SU-DHL-6 (cell line): ENCODE measurements at regions not wholly inside any gene's neighbourhood (a gene's known extent, or its start where the extent isn't known, plus 50 kb on each side); places are given as distances from the start of the nearest gene placed in this dataset.

ENCODE experiments used
- EZH2phosphoT487 ChIP-seq: fragments of 200-600 bp; sonication (generic), shearing (Covaris generic); conservative IDR thresholded peaks from 2 replicates; pipeline ENCODE4 v1.6.1; 2018; ENCODE audit warnings: mild to moderate bottlenecking, antibody characterized with exemption, low read length, moderate library complexity, mixed read lengths
- TF ChIP-seq, protein P1 (sequence below): fragments of 200-600 bp; sonication (generic); IDR thresholded peaks from one replicate; pipeline ENCODE4 v1.5.1; 2017; ENCODE audit warnings: antibody characterized with exemption, mild to moderate bottlenecking, low read length, moderate library complexity; ENCODE audit not compliant: insufficient read depth, poor library complexity, severe bottlenecking

DNA sequence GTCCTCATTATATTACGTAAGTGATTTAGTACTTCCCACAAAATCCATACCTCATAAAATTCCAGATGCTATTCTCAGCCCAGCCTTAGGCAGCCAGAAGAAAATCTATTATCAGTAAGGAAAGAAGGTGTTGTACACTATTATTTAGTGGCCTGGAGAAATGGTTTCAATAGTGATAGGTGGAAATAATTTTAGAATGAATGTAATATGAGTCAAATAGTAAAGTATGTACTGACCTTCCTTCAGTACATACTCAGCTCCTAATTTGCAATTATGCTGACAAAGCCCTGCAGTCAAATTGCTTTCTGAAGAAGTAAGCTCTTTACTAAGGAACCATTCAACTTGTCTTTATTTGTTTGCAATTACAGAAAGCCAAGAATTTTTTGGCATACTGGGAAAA lies 409.2 kb downstream of the HTR1A start:
- TF ChIP-seq, protein P1, sequence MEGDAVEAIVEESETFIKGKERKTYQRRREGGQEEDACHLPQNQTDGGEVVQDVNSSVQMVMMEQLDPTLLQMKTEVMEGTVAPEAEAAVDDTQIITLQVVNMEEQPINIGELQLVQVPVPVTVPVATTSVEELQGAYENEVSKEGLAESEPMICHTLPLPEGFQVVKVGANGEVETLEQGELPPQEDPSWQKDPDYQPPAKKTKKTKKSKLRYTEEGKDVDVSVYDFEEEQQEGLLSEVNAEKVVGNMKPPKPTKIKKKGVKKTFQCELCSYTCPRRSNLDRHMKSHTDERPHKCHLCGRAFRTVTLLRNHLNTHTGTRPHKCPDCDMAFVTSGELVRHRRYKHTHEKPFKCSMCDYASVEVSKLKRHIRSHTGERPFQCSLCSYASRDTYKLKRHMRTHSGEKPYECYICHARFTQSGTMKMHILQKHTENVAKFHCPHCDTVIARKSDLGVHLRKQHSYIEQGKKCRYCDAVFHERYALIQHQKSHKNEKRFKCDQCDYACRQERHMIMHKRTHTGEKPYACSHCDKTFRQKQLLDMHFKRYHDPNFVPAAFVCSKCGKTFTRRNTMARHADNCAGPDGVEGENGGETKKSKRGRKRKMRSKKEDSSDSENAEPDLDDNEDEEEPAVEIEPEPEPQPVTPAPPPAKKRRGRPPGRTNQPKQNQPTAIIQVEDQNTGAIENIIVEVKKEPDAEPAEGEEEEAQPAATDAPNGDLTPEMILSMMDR, result no peak
- no peak for TF ChIP-seq EZH2phosphoT487
